22Rv1 (cell line): ENCODE measurements at regions not wholly inside any gene's neighbourhood (a gene's known extent, or its start where the extent isn't known, plus 50 kb on each side); places are given as distances from the start of the nearest gene placed in this dataset.

Experiments
- ZFX ChIP-seq: fragments of 450-650 bp; IDR thresholded peaks from 2 replicates; pipeline ENCODE4 v1.6.1; 2017; ENCODE audit warnings: antibody characterized with exemption, borderline replicate concordance
- TF ChIP-seq, protein P1 (sequence below): fragments of 450-650 bp; IDR thresholded peaks from 2 replicates; pipeline ENCODE4 v1.5.1; 2017; ENCODE audit warnings: mild to moderate bottlenecking

DNA sequence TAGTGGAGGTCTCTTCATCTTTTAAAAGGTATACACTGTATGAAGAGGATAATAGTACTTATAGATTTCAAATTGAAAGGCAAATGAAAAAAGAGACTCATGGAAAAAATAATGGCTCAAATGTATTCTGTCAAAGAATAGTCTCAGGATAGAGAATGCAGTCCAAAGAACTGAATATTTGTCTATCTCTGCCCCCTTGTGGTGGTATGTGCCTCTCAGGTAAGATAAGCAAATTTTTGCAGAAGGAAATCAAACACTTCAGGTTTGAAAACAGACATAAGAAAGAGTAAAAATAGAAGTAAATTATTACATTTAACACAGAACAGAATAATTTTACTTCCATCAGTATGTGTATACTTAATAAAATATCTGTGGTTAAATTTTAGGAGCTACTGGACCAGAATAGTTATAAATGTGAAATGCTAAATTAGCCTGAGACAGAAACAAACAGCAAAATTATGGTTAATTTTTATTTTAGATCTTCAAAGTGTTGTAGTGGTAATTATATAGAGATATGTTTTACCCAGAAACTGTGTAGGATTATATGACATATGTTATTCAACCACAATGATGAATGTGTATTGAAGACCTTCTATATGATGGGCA lies 164.4 kb upstream of the PALMD start:
- TF ChIP-seq, protein P1, sequence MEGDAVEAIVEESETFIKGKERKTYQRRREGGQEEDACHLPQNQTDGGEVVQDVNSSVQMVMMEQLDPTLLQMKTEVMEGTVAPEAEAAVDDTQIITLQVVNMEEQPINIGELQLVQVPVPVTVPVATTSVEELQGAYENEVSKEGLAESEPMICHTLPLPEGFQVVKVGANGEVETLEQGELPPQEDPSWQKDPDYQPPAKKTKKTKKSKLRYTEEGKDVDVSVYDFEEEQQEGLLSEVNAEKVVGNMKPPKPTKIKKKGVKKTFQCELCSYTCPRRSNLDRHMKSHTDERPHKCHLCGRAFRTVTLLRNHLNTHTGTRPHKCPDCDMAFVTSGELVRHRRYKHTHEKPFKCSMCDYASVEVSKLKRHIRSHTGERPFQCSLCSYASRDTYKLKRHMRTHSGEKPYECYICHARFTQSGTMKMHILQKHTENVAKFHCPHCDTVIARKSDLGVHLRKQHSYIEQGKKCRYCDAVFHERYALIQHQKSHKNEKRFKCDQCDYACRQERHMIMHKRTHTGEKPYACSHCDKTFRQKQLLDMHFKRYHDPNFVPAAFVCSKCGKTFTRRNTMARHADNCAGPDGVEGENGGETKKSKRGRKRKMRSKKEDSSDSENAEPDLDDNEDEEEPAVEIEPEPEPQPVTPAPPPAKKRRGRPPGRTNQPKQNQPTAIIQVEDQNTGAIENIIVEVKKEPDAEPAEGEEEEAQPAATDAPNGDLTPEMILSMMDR: peak; percentile 85
- no peak for TF ChIP-seq ZFX
